Right cardiac atrium (tissue), 5 donors: ENCODE measurements at regions not wholly inside any gene's neighbourhood (a gene's known extent, or its start where the extent isn't known, plus 50 kb on each side); places are given as distances from the start of the nearest gene placed in this dataset.

ENCODE experiments used
- ATAC-seq, 2 donors: fragments of 200-7000 bp; cut with Tn5 transposase; one replicate each; pipeline versions ENCODE4 v1.8.0 to v1.9.1; 2020; ENCODE audit warnings: moderate library complexity in 2 of 2, mild to moderate bottlenecking in 1 of 2
- DNase-seq, 3 donors: peaks; one replicate each; pipeline ENCODE4 v3.0.0-alpha.2; 2020
- H3K27ac ChIP-seq: one replicate; pipeline ENCODE4 v1.5.1; 2013; ENCODE audit warnings: mild to moderate bottlenecking, low read length, control low read depth, moderate library complexity
- H3K27me3 ChIP-seq: one replicate; pipeline ENCODE4 v1.6.1; 2013; ENCODE audit not compliant: control insufficient read depth, insufficient read depth
- H3K4me1 ChIP-seq: one replicate; pipeline ENCODE4 v1.6.1; 2013; ENCODE audit warnings: low read length; ENCODE audit not compliant: control insufficient read depth, insufficient read depth
- H3K4me3 ChIP-seq: one replicate; pipeline ENCODE4 v1.5.1; 2013; ENCODE audit warnings: low read length, control low read depth
- H3K9me3 ChIP-seq: one replicate; pipeline ENCODE4 v1.6.1; 2013; ENCODE audit warnings: low read length; ENCODE audit not compliant: control insufficient read depth
- WGBS: extraction: QIAGEN DNeasy Blood & Tissue Kit; methylation state at CpG from one replicate; pipeline ENCODE4 v1.1.7; 2013; 5-methylcytosine and 5-hydroxymethylcytosine counted together
- intact Hi-C, 4 donors: fragments of 100-400 bp; cut with DNase I; formaldehyde crosslinking; loops; one replicate each; pipeline versions ENCODE4 v1.11.0 to v1.14.0; 2022 to 2023
- donor health status: healthy with polysubstance abuse.
- donor health status: DM: no; HTN: yes; CAD: no.
- donor health status: DM: no; HTN: no; CAD: no.
- donor health status: DM: no; HTN: yes; CAD: no; lungs with severe emphysema.
- donor health status: DM: yes; HTN: yes; CAD: no.

- DNase-seq (no peak), ATAC-seq (no peak)
- no peak overlapping the region for H3K27ac ChIP-seq
- no peaks in the 10 kb centered on the region for H3K27me3 ChIP-seq
- no peaks in the 10 kb centered on the region for H3K4me1 ChIP-seq
- 78% methylated on average over 7 of the region's 7 CpGs for WGBS
- H3K4me3 ChIP-seq, result no peak overlapping the region
- no peaks in the 10 kb centered on the region for H3K9me3 ChIP-seq
- intact Hi-C loops, result no loop called here
Measured at GRCh38 chr22:48372390-48372789, 1455.3 kb downstream of the BRD1 start.

GRCh38 chr22:48371391-48371790, 1456.3 kb downstream of the BRD1 start:
- Histone ChIP-seq H3K4me1 (no peaks in the 10 kb centered on the region), H3K27me3 (no peaks in the 10 kb centered on the region), H3K9me3 (no peaks in the 10 kb centered on the region), H3K4me3 (no peak overlapping the region), H3K27ac (no peak overlapping the region)
- ATAC-seq (no peak), DNase-seq (no peak)
- intact Hi-C loops, result no loop called here
- WGBS, result 77% methylated on average over 7 of the region's 7 CpGs

- WGBS, result 64% methylated on average over 13 of the region's 13 CpGs
- DNase-seq, result no peak
- Histone ChIP-seq H3K27ac (no peak overlapping the region), H3K4me3 (no peak overlapping the region), H3K9me3 (no peaks in the 10 kb centered on the region), H3K27me3 (no peaks in the 10 kb centered on the region), H3K4me1 (no peaks in the 10 kb centered on the region)
- ATAC-seq, result no peak
- intact Hi-C loops, result no loop called here
Measured at GRCh38 chr22:48370508-48371325, 1457.0 kb downstream of the BRD1 start.

- peak in 1 of 2 donors; percentile 53 for ATAC-seq
Measured at GRCh38 chr22:48369789-48370507, 1457.7 kb downstream of the BRD1 start.

GRCh38 chr22:48368975-48369525, 1458.6 kb downstream of the BRD1 start:
- WGBS, result 76% methylated on average over 11 of the region's 11 CpGs
- intact Hi-C loops, result no loop called here
- H3K27ac ChIP-seq, result no peak overlapping the region
- DNase-seq (no peak), ATAC-seq (no peak)
- H3K9me3 ChIP-seq, result no peaks in the 10 kb centered on the region
- no peaks in the 10 kb centered on the region for H3K27me3 ChIP-seq
- H3K4me3 ChIP-seq, result no peak overlapping the region
- H3K4me1 ChIP-seq, result no peaks in the 10 kb centered on the region

More at GRCh38 chr22:48369789-48370507, 1457.7 kb downstream of the BRD1 start:
- Histone ChIP-seq H3K27me3 (no peaks in the 10 kb centered on the region), H3K4me3 (no peak overlapping the region), H3K9me3 (no peaks in the 10 kb centered on the region), H3K27ac (no peak overlapping the region), H3K4me1 (no peaks in the 10 kb centered on the region)
- DNase-seq, result no peak
- intact Hi-C loops, result no loop called here
- 33% methylated on average over 17 of the region's 17 CpGs for WGBS

- Histone ChIP-seq H3K4me3 (no peak overlapping the region), H3K9me3 (no peaks in the 10 kb centered on the region), H3K27me3 (no peaks in the 10 kb centered on the region), H3K27ac (no peak overlapping the region), H3K4me1 (no peaks in the 10 kb centered on the region)
- intact Hi-C loops, result no loop called here
- DNase-seq (no peak), ATAC-seq (no peak)
- 73% methylated on average over 12 of the region's 12 CpGs for WGBS
Measured at GRCh38 chr22:48367731-48368130, 1459.9 kb downstream of the BRD1 start.

- Histone ChIP-seq H3K4me1 (no peaks in the 10 kb centered on the region), H3K9me3 (no peaks in the 10 kb centered on the region), H3K27ac (no peak overlapping the region), H3K4me3 (no peak overlapping the region), H3K27me3 (no peaks in the 10 kb centered on the region)
- ATAC-seq (no peak), DNase-seq (no peak)
- 76% methylated on average over 9 of the region's 9 CpGs for WGBS
- intact Hi-C loops, result no loop called here
Measured at GRCh38 chr22:48366591-48366990, 1461.1 kb downstream of the BRD1 start.

- ATAC-seq, result no peak
Measured at GRCh38 chr22:48366056-48366455, 1461.6 kb downstream of the BRD1 start.

GRCh38 chr22:48365386-48365785, 1462.3 kb downstream of the BRD1 start:
- DNase-seq (no peak), ATAC-seq (no peak)
- intact Hi-C loops, result no loop called here
- Histone ChIP-seq H3K27me3 (no peaks in the 10 kb centered on the region), H3K4me1 (no peaks in the 10 kb centered on the region), H3K27ac (no peak overlapping the region), H3K4me3 (no peak overlapping the region), H3K9me3 (no peaks in the 10 kb centered on the region)
- WGBS, result 80% methylated on average over 4 of the region's 4 CpGs

More at GRCh38 chr22:48366056-48366455, 1461.6 kb downstream of the BRD1 start:
- H3K27me3 ChIP-seq, result no peaks in the 10 kb centered on the region
- H3K9me3 ChIP-seq, result no peaks in the 10 kb centered on the region
- intact Hi-C loops, result no loop called here
- H3K4me1 ChIP-seq, result no peaks in the 10 kb centered on the region
- WGBS, result 82% methylated on average over 8 of the region's 8 CpGs
- no peak overlapping the region for H3K4me3 ChIP-seq
- H3K27ac ChIP-seq, result no peak overlapping the region
- no peak for DNase-seq

GRCh38 chr22:48362721-48363404, 1464.8 kb downstream of the BRD1 start:
- ATAC-seq (no peak), DNase-seq (no peak)
- 75% methylated on average over 15 of the region's 15 CpGs for WGBS
- no peak overlapping the region for H3K27ac ChIP-seq
- H3K4me1 ChIP-seq, result no peaks in the 10 kb centered on the region
- H3K9me3 ChIP-seq, result no peaks in the 10 kb centered on the region
- intact Hi-C loops, result no loop called here
- no peak overlapping the region for H3K4me3 ChIP-seq
- no peaks in the 10 kb centered on the region for H3K27me3 ChIP-seq
